Cardiac muscle cell (in vitro differentiated cells and primary cell): ENCODE measurements at regions not wholly inside any gene's neighbourhood (a gene's known extent, or its start where the extent isn't known, plus 50 kb on each side); places are given as distances from the start of the nearest gene placed in this dataset.

Source experiments
- DNase-seq, 2 donors: peaks; one replicate each; pipeline versions ENCODE4 v3.0.0 to v3.0.0-alpha.2; 2010 to 2017; ENCODE audit warnings: low read depth in 1 of 2, low spot score in 1 of 2
- H3K27ac ChIP-seq: fragments of 200-600 bp; sonication (generic); 2 replicates; pipeline ENCODE4 v1.5.1; 2016
- H3K27me3 ChIP-seq: fragments of 200-600 bp; sonication (generic); 2 replicates; pipeline ENCODE4 v1.6.0; 2016; ENCODE audit warnings: control low read depth
- H3K36me3 ChIP-seq: fragments of 200-600 bp; sonication (generic); 2 replicates; pipeline ENCODE4 v1.5.1; 2016; ENCODE audit warnings: control low read depth
- H3K4me1 ChIP-seq: fragments of 200-600 bp; sonication (generic); 2 replicates; pipeline ENCODE4 v1.8.1; 2017; ENCODE audit warnings: low read depth, mild to moderate bottlenecking, mixed run types
- H3K4me3 ChIP-seq: fragments of 200-600 bp; sonication (generic); 2 replicates; pipeline ENCODE4 v1.5.1; 2016; ENCODE audit warnings: mild to moderate bottlenecking
- H3K9me3 ChIP-seq: fragments of 200-600 bp; sonication (generic); 2 replicates; pipeline ENCODE4 v1.5.1; 2017; ENCODE audit warnings: low read depth, mild to moderate bottlenecking, control low read depth
- CTCF ChIP-seq: IDR thresholded peaks from 2 replicates; pipeline ENCODE4 v1.5.1; 2012; ENCODE audit warnings: low read depth, mild to moderate bottlenecking, low read length

GRCh38 chr4:130192787-130193186 lies 1096.8 kb downstream of the C4orf33 start:
- no peak for TF ChIP-seq CTCF
- no peak for DNase-seq
- H3K27me3 ChIP-seq = no peaks in the 10 kb centered on the region
- H3K4me1 ChIP-seq = no peaks in the 10 kb centered on the region
- H3K9me3 ChIP-seq = no peaks in the 10 kb centered on the region
- no peaks in the 10 kb centered on the region for H3K36me3 ChIP-seq
- H3K27ac ChIP-seq = no peak overlapping the region
- no peak overlapping the region for H3K4me3 ChIP-seq

- H3K27me3 ChIP-seq = no peaks in the 10 kb centered on the region
- H3K4me1 ChIP-seq = no peaks in the 10 kb centered on the region
- no peak for TF ChIP-seq CTCF
- H3K9me3 ChIP-seq = no peaks in the 10 kb centered on the region
- H3K27ac ChIP-seq = no peak overlapping the region
- DNase-seq = no peak
- H3K36me3 ChIP-seq = no peaks in the 10 kb centered on the region
- H3K4me3 ChIP-seq = no peak overlapping the region
Measured at GRCh38 chr4:130197946-130198345, 1102.0 kb downstream of the C4orf33 start.

- no peak for TF ChIP-seq CTCF
- no peaks in the 10 kb centered on the region for H3K4me1 ChIP-seq
- no peak overlapping the region for H3K4me3 ChIP-seq
- H3K27me3 ChIP-seq = no peaks in the 10 kb centered on the region
- H3K9me3 ChIP-seq = no peaks in the 10 kb centered on the region
- DNase-seq = no peak
- H3K36me3 ChIP-seq = no peaks in the 10 kb centered on the region
- H3K27ac ChIP-seq = no peak overlapping the region
Measured at GRCh38 chr4:130203571-130203970, 1107.6 kb downstream of the C4orf33 start.

- no peaks in the 10 kb centered on the region for H3K4me1 ChIP-seq
- no peaks in the 10 kb centered on the region for H3K36me3 ChIP-seq
- no peak overlapping the region for H3K27ac ChIP-seq
- H3K27me3 ChIP-seq = no peaks in the 10 kb centered on the region
- no peak for TF ChIP-seq CTCF
- peak in 1 of 2 donors; percentile 65 for DNase-seq
- H3K9me3 ChIP-seq = no peaks in the 10 kb centered on the region
- no peak overlapping the region for H3K4me3 ChIP-seq
Measured at GRCh38 chr4:130210864-130211263, 1114.9 kb downstream of the C4orf33 start.

- no peak overlapping the region for H3K4me3 ChIP-seq
- H3K36me3 ChIP-seq = no peaks in the 10 kb centered on the region
Measured at GRCh38 chr4:130214268-130214667, 1118.3 kb downstream of the C4orf33 start.

More at GRCh38 chr4:130214268-130214667, 1118.3 kb downstream of the C4orf33 start:
- Histone ChIP-seq H3K27me3 (no peaks in the 10 kb centered on the region), H3K9me3 (no peaks in the 10 kb centered on the region), H3K27ac (no peak overlapping the region), H3K4me1 (no peaks in the 10 kb centered on the region)
- DNase-seq = peak in 1 of 2 donors; percentile 11
- TF ChIP-seq CTCF = no peak
